IMR-90 (cell line): ENCODE measurements at regions not wholly inside any gene's neighbourhood (a gene's known extent, or its start where the extent isn't known, plus 50 kb on each side); places are given as distances from the start of the nearest gene placed in this dataset.

Source experiments
- ATAC-seq: fragments of 200-7000 bp; cut with Tn5 transposase; 2 replicates; pipeline ENCODE4 v1.9.1; 2020; ENCODE audit warnings: low read depth, mild to moderate bottlenecking, moderate library complexity
- BruUV-seq: library from RNA; stranded (reverse); fragments of 400-500 nt; replicated peaks from 2 replicates; lab custom pipeline; 2021; lab: Mats Ljungman, UMichigan
- CTCF ChIA-PET: fragments of 300-600 bp; formaldehyde crosslinking; extraction: SDS; loops from one replicate; lab custom pipeline; 2021; ENCODE audit warnings: antibody characterized with exemption; lab: Yijun Ruan, JAX
- POLR2A ChIA-PET: fragments of 300-600 bp; sonication (Branson Sonifier 250); formaldehyde crosslinking; loops from one replicate; lab custom pipeline; 2022; ENCODE audit warnings: antibody characterized with exemption; ENCODE audit not compliant: unreplicated experiment; lab: Charles Lee
- DNase-seq: peaks from one replicate; pipeline ENCODE4 v3.0.0; 2013
- H2AFZ ChIP-seq: replicated peaks from 2 replicates; pipeline ENCODE3; 2013; ENCODE audit warnings: low read length, mild to moderate bottlenecking; ENCODE audit not compliant: poor library complexity
- H2AK5ac ChIP-seq: 2 replicates; pipeline ENCODE4 v1.6.1; 2013; ENCODE audit warnings: low read depth, low read length, inconsistent platforms
- H2AK9ac ChIP-seq: replicated peaks from 2 replicates; pipeline ENCODE3; 2013; ENCODE audit warnings: mild to moderate bottlenecking, low read depth, low read length, moderate library complexity; ENCODE audit not compliant: poor library complexity
- H2BK120ac ChIP-seq: 2 replicates; pipeline ENCODE4 v1.6.1; 2013; ENCODE audit warnings: low read depth, low read length, inconsistent platforms
- H2BK15ac ChIP-seq: 3 replicates; pipeline ENCODE4 v1.6.1; 2013; ENCODE audit warnings: low read depth, low read length, inconsistent platforms
- H2BK20ac ChIP-seq: 2 replicates; pipeline ENCODE4 v1.6.1; 2013; ENCODE audit warnings: low read depth, mild to moderate bottlenecking, inconsistent platforms, low read length, moderate library complexity
- H2BK5ac ChIP-seq: 2 replicates; pipeline ENCODE4 v1.6.1; 2013; ENCODE audit warnings: mild to moderate bottlenecking, low read depth, low read length, inconsistent platforms; ENCODE audit not compliant: poor library complexity, severe bottlenecking
- H3K14ac ChIP-seq: replicated peaks from 2 replicates; pipeline ENCODE4 v1.6.1; 2013; ENCODE audit warnings: low read depth, low read length, inconsistent platforms
- H3K18ac ChIP-seq: 2 replicates; pipeline ENCODE4 v1.6.1; 2013; ENCODE audit warnings: low read depth, low read length, control low read depth
- H3K23ac ChIP-seq: 2 replicates; pipeline ENCODE4 v1.6.1; 2013; ENCODE audit warnings: low read depth, low read length, inconsistent platforms
- H3K27ac ChIP-seq: 2 replicates; pipeline ENCODE4 v1.5.1; 2013; ENCODE audit warnings: mild to moderate bottlenecking, control low read depth, low read length; ENCODE audit not compliant: insufficient read depth
- H3K27me3 ChIP-seq: 2 replicates; pipeline ENCODE4 v1.6.1; 2013; ENCODE audit warnings: low read length; ENCODE audit not compliant: control insufficient read depth, insufficient read depth
- H3K36me3 ChIP-seq: 2 replicates; pipeline ENCODE4 v1.6.1; 2013; ENCODE audit warnings: low read length, mixed read lengths; ENCODE audit not compliant: control insufficient read depth, insufficient read depth
- H3K4ac ChIP-seq: 2 replicates; pipeline ENCODE4 v1.6.1; 2013; ENCODE audit warnings: low read depth, low read length, inconsistent platforms
- H3K4me1 ChIP-seq: 2 replicates; pipeline ENCODE4 v1.6.1; 2013; ENCODE audit warnings: low read length, mixed read lengths; ENCODE audit not compliant: control insufficient read depth, insufficient read depth
- H3K4me2 ChIP-seq: 2 replicates; pipeline ENCODE4 v1.6.1; 2013; ENCODE audit warnings: low read depth, mild to moderate bottlenecking, control low read depth, low read length, moderate library complexity
- H3K4me3 ChIP-seq: 2 replicates; pipeline ENCODE4 v1.5.1; 2013; ENCODE audit warnings: low read depth, mild to moderate bottlenecking, control low read depth, low read length, moderate library complexity; ENCODE audit not compliant: insufficient read depth
- H3K56ac ChIP-seq: 2 replicates; pipeline ENCODE4 v1.6.1; 2013; ENCODE audit warnings: low read length, inconsistent platforms; ENCODE audit not compliant: insufficient read depth; ENCODE audit errors: extremely low read depth
- H3K79me1 ChIP-seq, 2 experiments: 2 replicates each; pipeline ENCODE4 v1.6.1; 2013; ENCODE audit warnings: low read length in 2 of 2, inconsistent platforms in 1 of 2, low read depth in 1 of 2
- H3K9ac ChIP-seq: 2 replicates; pipeline ENCODE4 v1.6.1; 2013; ENCODE audit warnings: low read depth, low read length, control low read depth
- H3K9me1 ChIP-seq: 2 replicates; pipeline ENCODE4 v1.6.1; 2013; ENCODE audit warnings: low read length, inconsistent platforms; ENCODE audit not compliant: insufficient read depth
- H3K9me3 ChIP-seq: 2 replicates; pipeline ENCODE4 v1.6.1; 2013; ENCODE audit warnings: low read length; ENCODE audit not compliant: control insufficient read depth, insufficient read depth
- H4K20me1 ChIP-seq: 2 replicates; pipeline ENCODE4 v1.6.1; 2013; ENCODE audit warnings: low read length, inconsistent platforms; ENCODE audit not compliant: insufficient read depth
- H4K5ac ChIP-seq: 2 replicates; pipeline ENCODE4 v1.6.1; 2013; ENCODE audit warnings: mild to moderate bottlenecking, low read depth, low read length, control low read depth
- H4K8ac ChIP-seq, 2 experiments: 2 replicates each; pipeline ENCODE4 v1.6.1; 2013; ENCODE audit warnings: low read depth in 2 of 2, low read length in 2 of 2, control low read depth in 1 of 2, inconsistent platforms in 1 of 2
- H4K91ac ChIP-seq: 2 replicates; pipeline ENCODE4 v1.6.1; 2013; ENCODE audit warnings: low read depth, low read length, inconsistent platforms; ENCODE audit not compliant: insufficient read depth
- BHLHE40 ChIP-seq: fragments of 150-350 bp; IDR thresholded peaks from 2 replicates; pipeline ENCODE4 v1.6.1; 2016; ENCODE audit warnings: mild to moderate bottlenecking, low read depth, low read length
- CEBPB ChIP-seq: IDR thresholded peaks from 2 replicates; pipeline ENCODE4 v1.6.1; 2012; ENCODE audit warnings: low read depth, low read length, improper control_type of control experiment
- CHD1 ChIP-seq: IDR thresholded peaks from 2 replicates; pipeline ENCODE4 v1.6.1; 2012; ENCODE audit warnings: low read depth, low read length, improper control_type of control experiment
- FOS ChIP-seq: fragments of 150-350 bp; IDR thresholded peaks from 2 replicates; pipeline ENCODE4 v1.6.1; 2016; ENCODE audit warnings: low read depth, low read length
- MAFK ChIP-seq: IDR thresholded peaks from 2 replicates; pipeline ENCODE4 v1.6.1; 2012; ENCODE audit warnings: low read depth, low read length, improper control_type of control experiment
- MAZ ChIP-seq: IDR thresholded peaks from 2 replicates; pipeline ENCODE4 v1.6.1; 2012; ENCODE audit warnings: low read depth, mild to moderate bottlenecking, low read length, improper control_type of control experiment, moderate library complexity, borderline replicate concordance
- MXI1 ChIP-seq: IDR thresholded peaks from 2 replicates; pipeline ENCODE4 v1.6.1; 2012; ENCODE audit warnings: low read depth, mild to moderate bottlenecking, low read length, moderate library complexity, borderline replicate concordance
- NFE2L2 ChIP-seq: fragments of 150-350 bp; IDR thresholded peaks from 2 replicates; pipeline ENCODE4 v1.6.1; 2016; ENCODE audit warnings: low read depth, mild to moderate bottlenecking, low read length
- POLR2A ChIP-seq: IDR thresholded peaks from 2 replicates; pipeline ENCODE4 v1.6.1; 2012; ENCODE audit warnings: mild to moderate bottlenecking, low read depth, low read length
- RAD21 ChIP-seq: IDR thresholded peaks from 2 replicates; pipeline ENCODE4 v1.6.1; 2012; ENCODE audit warnings: low read length, improper control_type of control experiment
- RCOR1 ChIP-seq: IDR thresholded peaks from 2 replicates; pipeline ENCODE4 v1.6.1; 2012; ENCODE audit warnings: mild to moderate bottlenecking, low read length, improper control_type of control experiment; ENCODE audit not compliant: insufficient replicate concordance
- SMC3 ChIP-seq: fragments of 150-350 bp; IDR thresholded peaks from 2 replicates; pipeline ENCODE4 v1.6.1; 2016; ENCODE audit warnings: low read depth, mild to moderate bottlenecking, antibody characterized with exemption, low read length, moderate library complexity
- WGBS, 2 experiments: methylation state at CpG; one replicate each; pipeline versions ENCODE4 v1.1.5 to v1.1.7; 2013; ENCODE audit warnings: missing lambda C conversion rate in 2 of 2; ENCODE audit not compliant: insufficient read length in 1 of 2; ENCODE audit errors: extremely low coverage in 2 of 2; 5-methylcytosine and 5-hydroxymethylcytosine counted together
- dilution Hi-C: fragments of 300-500 bp; cut with HindIII; formaldehyde crosslinking; loops from one replicate; pipeline ENCODE4 v1.14.3; 2018; ENCODE audit warnings: low sequenced_read_pairs; ENCODE audit not compliant: unreplicated experiment
- in situ Hi-C: fragments of 300-500 bp; cut with MboI; formaldehyde crosslinking; loops from 3 replicates; pipeline ENCODE4 v1.14.3; 2019; ENCODE audit warnings: low sequenced_read_pairs, inconsistent platforms, mixed read lengths
- intact Hi-C: fragments of 100-400 bp; cut with micrococcal nuclease; formaldehyde crosslinking; loops from 2 replicates; pipeline ENCODE4 v1.10.0; 2022
- TF ChIP-seq, protein P1 (sequence below): conservative IDR thresholded peaks from 2 replicates; pipeline ENCODE4 v1.5.1; 2012; ENCODE audit warnings: mild to moderate bottlenecking, low read depth, low read length, improper control_type of control experiment
- TF ChIP-seq, protein P2 (sequence below): fragments of 150-350 bp; IDR thresholded peaks from 2 replicates; pipeline ENCODE4 v1.6.1; 2017; ENCODE audit warnings: mild to moderate bottlenecking, antibody characterized with exemption, low read length, low read depth

DNA sequence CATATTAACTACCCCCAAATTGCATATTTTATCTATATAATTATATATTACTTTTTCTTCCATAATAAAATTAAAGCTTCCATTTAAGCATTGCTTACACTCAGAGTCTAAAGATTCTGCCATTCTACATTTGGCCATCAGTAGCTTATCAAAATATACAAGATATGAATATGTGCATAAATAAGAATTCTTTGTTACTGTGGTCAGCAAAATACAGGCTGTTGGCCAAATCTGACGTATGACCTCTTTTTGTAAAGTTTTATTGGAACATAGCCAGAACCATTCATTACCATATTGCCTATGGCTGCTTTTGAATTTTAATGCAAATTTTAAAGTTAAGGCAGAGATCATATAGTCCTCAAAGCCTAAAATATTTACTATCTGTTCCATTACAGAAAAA, 643.9 kb upstream of the VRK2 start:
- no CpG with 5 or more reads among the region's 1 CpG for WGBS, 2 experiments
- POLR2A ChIA-PET, result no interaction called here
- ATAC-seq, result no peak

More for the DNA sequence above, 643.9 kb upstream of the VRK2 start:
- dilution Hi-C loops (no loop called here), in situ Hi-C loops (no loop called here), intact Hi-C loops (no loop called here)
- Histone ChIP-seq H4K5ac (no peak overlapping the region), H2AFZ (no peak overlapping the region), H3K4me3 (no peak overlapping the region), H3K56ac (no peak overlapping the region), H2AK5ac (no peak overlapping the region), H4K91ac (no peak overlapping the region), H3K9me1 (no peaks in the 10 kb centered on the region), H3K9ac (no peak overlapping the region), H3K79me1 (no peaks in the 10 kb centered on the region), H2BK20ac (no peak overlapping the region), H2BK15ac (no peak overlapping the region), H3K4me1 (no peaks in the 10 kb centered on the region), H2AK9ac (no peak overlapping the region), H3K14ac (no peak overlapping the region), H4K8ac (no peak overlapping the region), H3K36me3 (no peaks in the 10 kb centered on the region), H2BK120ac (no peak overlapping the region), H3K27ac (no peak overlapping the region), H3K18ac (no peak overlapping the region), H2BK5ac (no peak overlapping the region), H3K27me3 (no peaks in the 10 kb centered on the region), H3K23ac (no peak overlapping the region), H3K9me3 (peaks cover 17% of the 10 kb centered on the region; the same call in 1 of the 2 replicates), H3K4me2 (no peak overlapping the region), H4K20me1 (no peaks in the 10 kb centered on the region), H3K4ac (no peak overlapping the region)
- TF ChIP-seq RAD21, result no peak
- TF ChIP-seq, protein P1, sequence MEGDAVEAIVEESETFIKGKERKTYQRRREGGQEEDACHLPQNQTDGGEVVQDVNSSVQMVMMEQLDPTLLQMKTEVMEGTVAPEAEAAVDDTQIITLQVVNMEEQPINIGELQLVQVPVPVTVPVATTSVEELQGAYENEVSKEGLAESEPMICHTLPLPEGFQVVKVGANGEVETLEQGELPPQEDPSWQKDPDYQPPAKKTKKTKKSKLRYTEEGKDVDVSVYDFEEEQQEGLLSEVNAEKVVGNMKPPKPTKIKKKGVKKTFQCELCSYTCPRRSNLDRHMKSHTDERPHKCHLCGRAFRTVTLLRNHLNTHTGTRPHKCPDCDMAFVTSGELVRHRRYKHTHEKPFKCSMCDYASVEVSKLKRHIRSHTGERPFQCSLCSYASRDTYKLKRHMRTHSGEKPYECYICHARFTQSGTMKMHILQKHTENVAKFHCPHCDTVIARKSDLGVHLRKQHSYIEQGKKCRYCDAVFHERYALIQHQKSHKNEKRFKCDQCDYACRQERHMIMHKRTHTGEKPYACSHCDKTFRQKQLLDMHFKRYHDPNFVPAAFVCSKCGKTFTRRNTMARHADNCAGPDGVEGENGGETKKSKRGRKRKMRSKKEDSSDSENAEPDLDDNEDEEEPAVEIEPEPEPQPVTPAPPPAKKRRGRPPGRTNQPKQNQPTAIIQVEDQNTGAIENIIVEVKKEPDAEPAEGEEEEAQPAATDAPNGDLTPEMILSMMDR, result no peak
- TF ChIP-seq RCOR1, result no peak
- TF ChIP-seq CEBPB, result no peak
- TF ChIP-seq CHD1, result no peak
- no peak for TF ChIP-seq NFE2L2
- no peak for TF ChIP-seq MAZ
- no peak for TF ChIP-seq FOS
- no peak for TF ChIP-seq POLR2A
- no peak for TF ChIP-seq MXI1
- TF ChIP-seq, protein P2, sequence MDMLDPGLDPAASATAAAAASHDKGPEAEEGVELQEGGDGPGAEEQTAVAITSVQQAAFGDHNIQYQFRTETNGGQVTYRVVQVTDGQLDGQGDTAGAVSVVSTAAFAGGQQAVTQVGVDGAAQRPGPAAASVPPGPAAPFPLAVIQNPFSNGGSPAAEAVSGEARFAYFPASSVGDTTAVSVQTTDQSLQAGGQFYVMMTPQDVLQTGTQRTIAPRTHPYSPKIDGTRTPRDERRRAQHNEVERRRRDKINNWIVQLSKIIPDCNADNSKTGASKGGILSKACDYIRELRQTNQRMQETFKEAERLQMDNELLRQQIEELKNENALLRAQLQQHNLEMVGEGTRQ, result no peak
- TF ChIP-seq BHLHE40, result no peak
- no peak for TF ChIP-seq MAFK
- TF ChIP-seq SMC3, result no peak
- BruUV-seq, result no TSS peak
- DNase-seq, result no peak
- CTCF ChIA-PET, result no interaction called here
